NCI-H82 treated with DMSO at 0.1 percent for 48 hours (cell line): ENCODE measurements at regions not wholly inside any gene's neighbourhood (a gene's known extent, or its start where the extent isn't known, plus 50 kb on each side); places are given as distances from the start of the nearest gene placed in this dataset.

Experiments
- DNase-seq: peaks from one replicate; lab custom pipeline; 2025; ENCODE audit not compliant: unreplicated experiment; lab: John Stamatoyannopoulos, UW

DNA sequence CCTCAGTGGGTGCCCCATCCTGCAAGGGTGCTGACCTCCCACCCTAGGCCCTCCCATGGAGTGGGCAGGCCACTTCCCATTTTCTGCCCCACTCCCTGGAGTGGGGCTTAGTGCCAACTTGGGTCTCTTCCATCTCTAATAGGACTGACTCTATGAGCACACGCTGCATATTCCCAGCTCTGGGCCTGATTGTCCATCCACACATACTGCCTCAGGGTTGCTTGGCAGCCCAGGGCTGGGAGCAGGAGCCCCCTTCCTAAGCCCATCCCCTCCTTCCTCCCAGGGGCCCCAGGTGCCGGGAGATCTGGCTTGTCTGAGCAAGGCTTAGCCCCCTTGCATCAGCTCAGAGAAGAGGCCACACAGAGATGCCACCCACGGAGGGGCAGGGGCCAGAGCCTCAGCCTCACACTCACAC lies 55.1 kb downstream of the PJA1 start:
- no peak for DNase-seq

DNA sequence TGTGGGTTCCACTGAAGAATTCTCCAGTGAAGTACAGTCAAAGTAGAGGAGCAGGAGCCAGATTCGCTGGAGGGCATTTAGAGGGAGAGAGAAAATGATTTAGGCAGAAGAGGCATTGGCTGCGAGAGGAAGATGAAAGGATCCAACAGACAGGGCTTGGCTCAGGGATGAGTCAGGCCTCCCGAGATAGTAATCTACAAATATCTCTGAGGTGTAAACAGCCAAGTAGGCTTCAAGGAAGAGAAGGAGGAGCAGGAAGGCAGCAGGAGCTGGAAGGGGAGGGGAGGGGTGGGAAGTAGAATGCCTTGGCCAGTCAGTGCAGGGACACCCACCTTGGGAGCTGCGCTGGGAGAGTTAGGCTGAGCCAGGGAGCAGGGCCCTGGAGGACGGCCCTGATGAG lies 55.5 kb downstream of the PJA1 start:
- DNase-seq: no peak

GRCh38 chrX:69109036-69109663 lies 56.1 kb downstream of the PJA1 start:
- no peak for DNase-seq

DNA sequence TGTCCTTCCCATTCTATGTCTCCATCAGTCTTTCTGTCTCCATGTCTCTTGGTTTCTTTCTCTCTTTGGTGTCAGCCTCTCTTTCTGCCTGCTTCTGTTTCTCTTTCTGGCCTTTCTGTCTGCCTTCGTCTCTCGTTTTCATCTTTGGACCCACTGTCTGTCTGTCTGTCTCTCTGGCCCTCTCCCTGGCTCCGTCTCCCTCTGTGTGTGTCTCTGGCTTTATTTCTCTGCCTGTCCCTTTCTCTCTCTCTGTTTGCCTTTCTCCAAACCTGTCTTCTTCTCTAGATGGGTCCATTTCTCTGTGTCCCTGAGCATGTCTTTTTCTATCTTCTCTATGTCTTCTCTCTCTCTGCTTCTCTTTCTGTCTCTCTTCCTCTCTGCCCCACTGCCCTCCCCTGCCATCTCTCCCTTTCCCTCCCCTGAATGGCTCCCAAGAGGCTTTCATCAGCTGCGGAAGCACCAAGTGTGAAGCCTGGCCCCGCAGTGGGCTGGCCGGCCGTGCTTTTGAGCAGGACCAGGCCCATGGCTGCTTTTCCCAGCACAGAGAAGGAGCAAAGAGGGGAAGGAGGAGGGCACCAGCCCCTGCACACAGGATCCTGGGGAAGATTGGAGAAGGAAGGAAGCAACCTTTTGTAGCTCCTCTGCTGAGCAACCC lies 57.4 kb downstream of the PJA1 start:
- no peak for DNase-seq

- no peak for DNase-seq
Measured at GRCh38 chrX:69107231-69107739, 58.0 kb downstream of the PJA1 start.

DNA sequence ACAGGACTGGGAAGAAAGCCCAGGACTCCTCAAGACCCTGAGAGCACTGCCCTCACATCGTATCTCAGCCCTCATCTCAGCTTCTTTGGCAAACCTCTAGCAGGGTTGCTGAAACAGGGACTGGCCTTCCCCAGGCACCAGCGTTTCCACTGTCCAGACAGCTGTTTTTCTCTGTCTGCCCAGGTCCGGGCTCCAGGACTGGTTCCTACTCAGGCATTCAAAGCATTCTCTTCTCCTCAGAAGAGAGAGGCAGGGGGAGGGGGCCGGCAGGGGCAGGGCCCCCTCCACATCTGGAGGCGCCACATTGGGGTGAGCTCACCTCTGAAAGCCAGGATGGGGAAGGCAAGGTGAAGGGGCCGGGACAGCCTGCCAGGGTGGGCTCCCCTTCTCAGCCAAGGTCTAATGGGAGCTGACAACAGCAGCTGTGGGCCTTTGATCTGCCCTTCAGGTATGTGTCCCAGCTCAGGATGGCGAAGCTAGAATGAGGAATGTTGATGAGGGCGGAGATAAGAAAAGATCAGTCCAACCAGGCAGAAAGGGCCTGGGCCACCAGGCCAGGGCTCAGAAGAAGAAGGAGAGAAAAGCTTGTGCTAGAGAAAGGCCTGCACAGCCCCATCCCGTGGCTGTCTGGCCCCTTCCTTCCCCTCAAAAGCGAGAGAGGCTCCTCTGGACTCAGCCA lies 60.4 kb downstream of the PJA1 start:
- DNase-seq: no peak

DNA sequence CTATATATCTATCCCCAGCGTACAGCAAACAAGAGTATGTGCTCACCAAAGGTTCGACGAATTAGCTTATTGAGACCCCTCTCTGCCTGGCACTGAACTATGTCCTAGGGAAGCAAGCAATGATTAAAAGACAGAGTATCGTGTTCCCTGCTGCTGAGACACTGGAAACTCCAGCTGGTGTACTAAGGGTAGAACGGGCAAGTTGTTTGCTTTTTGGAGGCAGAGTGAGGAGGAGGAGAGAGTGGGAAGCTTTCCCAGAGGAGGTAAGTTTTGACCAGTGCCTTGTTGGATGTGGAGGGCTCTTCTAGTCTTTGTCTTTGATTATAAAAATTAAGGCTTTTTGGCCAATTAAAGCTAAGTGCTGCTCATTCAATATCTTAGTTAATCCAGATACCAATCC lies 61.7 kb downstream of the PJA1 start:
- DNase-seq: no peak

DNA sequence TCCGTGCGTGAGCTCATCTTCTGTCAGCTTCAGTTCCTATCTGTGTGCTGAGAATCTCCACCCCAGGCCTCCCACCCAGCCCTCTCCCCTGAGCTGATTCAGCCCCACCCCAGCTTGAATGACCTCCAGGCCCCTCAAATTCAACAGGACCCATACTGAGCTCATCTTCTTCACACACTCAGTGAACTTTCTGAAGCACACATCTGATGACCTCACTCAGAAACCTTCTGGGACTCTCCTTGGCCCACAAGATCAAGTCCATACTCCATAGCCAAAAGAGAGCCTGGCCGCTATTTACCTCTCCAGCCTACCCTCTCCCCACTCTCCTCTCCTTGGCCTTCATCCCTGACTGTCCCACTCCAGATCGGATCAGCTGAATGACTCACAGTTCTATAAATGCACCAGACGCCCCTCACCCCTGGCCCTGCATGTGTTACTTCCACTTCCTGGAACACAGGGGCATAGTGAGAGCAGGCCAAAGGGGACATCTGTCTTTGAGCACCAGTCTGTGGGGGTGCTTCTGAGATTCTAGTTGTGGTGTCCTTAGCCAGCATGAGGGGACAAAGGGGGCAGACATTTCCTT lies 62.5 kb downstream of the PJA1 start:
- no peak for DNase-seq

DNA sequence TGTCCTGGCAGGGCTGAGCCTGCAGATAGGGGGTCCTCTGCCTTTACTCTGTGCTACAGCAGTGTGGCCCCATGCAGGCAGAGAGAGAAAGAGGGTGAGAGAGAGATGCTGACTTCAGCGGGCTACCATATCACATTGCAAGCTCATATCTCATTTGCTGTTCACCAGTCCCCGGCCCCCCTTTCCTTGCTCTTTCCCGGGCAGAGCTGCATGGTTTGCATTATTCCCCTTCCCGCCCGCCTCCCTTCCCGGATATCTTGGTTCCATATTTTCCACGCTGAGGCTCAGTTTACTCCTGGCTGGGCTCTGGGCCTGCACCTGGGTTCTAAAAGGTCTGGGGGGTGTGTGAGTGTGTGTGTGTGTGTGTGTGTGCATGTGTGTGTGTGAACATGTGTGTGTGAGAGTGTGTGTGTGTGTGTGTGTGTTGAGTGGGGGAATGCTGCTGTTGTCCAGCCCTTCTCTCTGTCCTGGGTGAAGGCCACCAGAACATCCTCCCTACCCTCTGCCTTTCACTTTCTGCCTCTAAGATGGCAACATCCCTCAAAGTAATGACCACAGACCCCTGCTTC lies 63.5 kb downstream of the PJA1 start:
- DNase-seq: no peak

DNA sequence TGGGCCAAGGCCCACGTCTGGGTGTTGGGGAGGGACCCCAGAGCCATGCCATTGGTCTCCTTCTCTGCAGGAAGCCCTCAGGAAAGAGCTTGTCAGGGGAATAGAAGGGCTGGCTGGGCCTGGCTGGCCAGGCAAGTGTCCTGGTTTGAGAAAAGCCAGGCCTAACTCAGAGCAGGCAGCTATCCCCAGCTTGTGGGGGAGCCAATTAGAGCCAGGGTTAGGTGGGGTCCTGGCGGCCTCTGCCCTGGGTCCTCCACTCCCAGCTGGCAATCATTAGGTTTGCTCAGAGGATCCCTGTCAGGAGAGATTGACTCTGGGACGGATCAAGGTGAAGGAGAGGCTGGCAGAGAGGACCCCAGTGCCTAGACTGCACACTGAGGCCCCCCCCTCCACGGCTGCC lies 64.8 kb downstream of the PJA1 start:
- no peak for DNase-seq

DNA sequence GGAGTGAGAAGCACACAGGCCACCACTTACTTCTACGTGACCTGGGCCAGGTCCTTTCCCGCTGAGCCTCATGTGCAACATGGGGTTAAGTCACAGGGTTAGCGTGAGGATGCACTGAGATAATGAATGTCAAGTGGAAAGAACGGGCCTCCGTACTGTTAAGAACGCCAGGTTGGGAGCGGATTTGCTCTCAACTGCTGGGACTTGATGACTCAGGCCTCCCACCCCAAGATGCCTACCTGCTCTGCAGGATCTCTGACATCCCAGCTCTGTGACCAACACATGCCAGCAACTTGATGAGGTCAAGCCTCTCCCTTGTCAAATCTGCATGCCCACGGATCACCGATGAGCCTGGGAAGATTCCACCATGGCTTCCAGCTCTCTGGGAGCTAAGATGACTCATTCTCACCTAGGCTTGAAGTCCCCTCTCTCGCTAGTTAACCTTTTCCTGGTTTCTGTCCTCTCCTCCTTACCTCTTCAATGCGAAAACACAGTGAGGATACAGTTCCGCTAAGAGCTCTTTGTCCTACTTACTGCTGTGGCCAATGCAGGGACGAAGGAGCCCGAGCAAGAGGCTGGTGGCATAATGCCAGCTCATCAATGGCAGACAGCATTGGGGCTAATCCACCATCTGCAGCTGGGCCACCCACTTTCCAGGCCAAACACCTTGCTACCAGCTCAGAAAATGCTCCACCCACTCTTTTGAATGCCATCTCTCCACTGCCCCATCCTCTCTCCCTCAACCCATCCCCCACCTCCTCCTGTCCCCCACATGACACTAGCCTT lies 67.6 kb downstream of the PJA1 start:
- DNase-seq: no peak

DNA sequence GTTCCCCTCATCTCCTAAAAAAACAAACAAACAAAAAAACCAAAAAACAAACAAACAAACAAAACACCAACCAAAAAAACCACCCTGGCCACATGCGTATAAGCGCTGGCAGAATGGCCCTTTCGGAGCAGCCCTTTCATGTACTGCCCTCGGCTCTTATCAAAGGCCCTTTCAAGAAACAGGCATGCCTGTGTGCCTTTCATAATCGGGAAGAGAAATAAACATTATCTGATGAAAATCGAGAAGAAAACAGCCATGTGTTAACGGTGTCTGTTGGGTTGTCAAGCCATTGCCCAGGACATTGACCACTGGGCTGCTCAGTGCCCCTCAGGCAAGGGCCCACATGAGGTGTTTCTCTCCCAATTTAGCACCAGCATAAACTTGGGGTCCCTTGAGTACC lies 68.3 kb downstream of the PJA1 start:
- DNase-seq: no peak

- DNase-seq: peak; percentile 33
Measured at GRCh38 chrX:69094977-69095669, 70.1 kb downstream of the PJA1 start.

DNA sequence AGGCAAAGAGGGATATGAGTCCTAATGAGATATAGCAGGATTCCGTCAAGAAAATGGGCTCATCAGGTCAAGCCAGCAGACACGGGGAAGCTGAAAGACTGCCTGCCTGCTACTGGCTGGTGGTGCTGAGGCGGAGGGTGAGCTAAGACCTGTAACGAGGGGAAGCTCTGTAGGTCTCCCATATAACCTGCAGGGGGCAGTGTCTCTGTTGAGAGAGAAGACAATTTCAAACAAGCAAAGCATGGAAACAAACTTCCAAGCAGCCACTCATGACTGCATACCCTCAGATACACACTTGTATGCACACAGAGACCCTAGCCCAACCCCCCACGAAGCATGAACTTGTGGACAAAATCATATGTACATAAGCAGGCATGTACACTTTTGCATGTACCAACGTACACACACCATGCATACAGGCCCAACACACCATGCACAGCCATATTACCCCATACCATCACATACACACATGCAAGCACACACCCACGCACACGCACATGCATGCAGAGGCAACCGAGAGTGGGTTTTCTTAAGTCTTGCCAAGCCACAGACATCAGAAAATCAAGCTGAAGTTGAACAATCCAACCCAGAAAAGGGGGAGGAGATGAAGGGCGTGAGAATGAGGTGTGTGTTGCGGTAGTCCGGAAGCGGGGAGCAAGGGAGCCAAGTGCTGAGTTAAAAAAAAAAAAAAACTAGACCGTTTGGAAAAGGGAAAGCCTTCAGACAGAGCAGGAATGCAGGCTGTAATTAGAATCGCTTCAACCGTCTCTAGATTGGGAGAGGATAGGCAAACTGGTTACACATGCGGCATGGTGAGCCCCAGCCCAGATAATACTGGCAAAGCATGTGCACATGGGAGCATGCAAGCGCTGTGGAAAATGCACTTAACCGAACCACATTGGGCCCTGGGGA lies 71.0 kb downstream of the PJA1 start:
- peak; percentile 6 for DNase-seq

DNA sequence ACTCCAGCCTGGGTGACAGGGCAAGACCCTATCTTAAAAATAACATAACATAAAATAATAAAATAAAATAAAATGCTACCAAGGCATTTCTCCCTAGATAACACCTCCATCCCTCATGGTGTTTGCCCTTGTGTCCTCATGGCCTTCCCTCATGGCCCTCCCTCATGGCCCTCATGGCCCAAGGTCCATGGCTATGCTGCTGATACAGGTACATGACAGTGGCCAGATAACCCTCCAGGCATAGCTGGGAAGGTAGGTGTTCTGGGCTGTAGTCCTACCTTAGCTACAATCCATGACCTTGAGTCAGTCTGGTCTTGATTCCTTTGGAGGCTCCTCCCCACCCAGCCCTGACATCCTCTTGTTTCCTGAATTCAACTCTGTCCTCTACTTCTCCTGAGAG lies 75.2 kb downstream of the PJA1 start:
- no peak for DNase-seq

- DNase-seq: no peak
Measured at GRCh38 chrX:69089203-69089602, 76.0 kb downstream of the PJA1 start.

DNA sequence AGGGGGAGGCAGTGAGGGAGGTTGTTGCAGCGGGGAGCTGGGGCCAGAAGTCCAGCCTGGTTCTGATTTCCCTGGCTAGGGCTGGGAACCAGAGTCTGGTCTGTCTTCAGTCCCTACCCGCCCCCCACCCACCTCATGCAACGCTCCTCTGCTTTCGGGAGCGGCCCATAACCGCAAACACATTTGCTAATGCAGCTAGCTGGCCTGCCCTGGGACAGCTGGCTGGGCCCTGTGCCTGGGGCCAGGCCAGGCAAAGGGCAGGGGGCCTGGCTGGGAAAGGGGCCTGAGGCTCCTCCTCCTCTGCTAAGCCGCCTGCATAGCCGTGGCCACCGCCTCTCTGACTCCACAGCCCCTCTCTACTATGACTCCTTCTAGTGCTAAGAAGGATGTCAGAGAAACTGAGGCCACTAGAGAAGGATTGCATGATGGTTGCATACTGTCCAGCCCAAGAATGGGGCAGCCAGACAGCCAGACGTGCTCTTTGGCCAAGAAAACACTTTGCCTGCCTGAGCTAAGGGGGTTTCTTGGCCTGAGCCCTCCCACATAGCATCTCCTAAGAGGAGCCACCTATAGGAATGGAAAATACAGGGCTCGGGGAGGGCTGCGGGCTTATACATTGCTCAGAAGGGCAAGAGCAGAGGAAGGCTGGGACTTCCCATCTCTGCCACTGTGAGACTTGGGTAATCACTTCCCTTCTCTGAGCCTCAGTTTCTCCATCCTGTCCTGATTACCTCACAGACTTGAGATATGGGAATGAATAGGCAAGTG lies 76.9 kb downstream of the PJA1 start:
- no peak for DNase-seq

GRCh38 chrX:69085826-69086225 lies 79.4 kb downstream of the PJA1 start:
- peak; percentile 53 for DNase-seq
